IPS-18a (cell line): ENCODE measurements at regions not wholly inside any gene's neighbourhood (a gene's known extent, or its start where the extent isn't known, plus 50 kb on each side); places are given as distances from the start of the nearest gene placed in this dataset.

Experiments
- H3K27ac ChIP-seq: one replicate; pipeline ENCODE4 v1.5.1; 2013; ENCODE audit warnings: low read length
- H3K27me3 ChIP-seq: one replicate; pipeline ENCODE4 v1.6.1; 2013; ENCODE audit warnings: mild to moderate bottlenecking, low read length; ENCODE audit not compliant: control insufficient read depth, insufficient read depth
- H3K36me3 ChIP-seq: one replicate; pipeline ENCODE4 v1.6.1; 2013; ENCODE audit warnings: low read depth, low read length; ENCODE audit not compliant: control insufficient read depth
- H3K4me1 ChIP-seq: one replicate; pipeline ENCODE4 v1.6.1; 2013; ENCODE audit warnings: low read depth, low read length; ENCODE audit not compliant: control insufficient read depth
- H3K4me3 ChIP-seq: one replicate; pipeline ENCODE4 v1.5.1; 2013; ENCODE audit warnings: low read length
- H3K9ac ChIP-seq: one replicate; pipeline ENCODE4 v1.6.1; 2013; ENCODE audit warnings: mild to moderate bottlenecking, low read length, moderate library complexity
- H3K9me3 ChIP-seq: one replicate; pipeline ENCODE4 v1.6.1; 2013; ENCODE audit warnings: low read depth, low read length; ENCODE audit not compliant: control insufficient read depth

DNA sequence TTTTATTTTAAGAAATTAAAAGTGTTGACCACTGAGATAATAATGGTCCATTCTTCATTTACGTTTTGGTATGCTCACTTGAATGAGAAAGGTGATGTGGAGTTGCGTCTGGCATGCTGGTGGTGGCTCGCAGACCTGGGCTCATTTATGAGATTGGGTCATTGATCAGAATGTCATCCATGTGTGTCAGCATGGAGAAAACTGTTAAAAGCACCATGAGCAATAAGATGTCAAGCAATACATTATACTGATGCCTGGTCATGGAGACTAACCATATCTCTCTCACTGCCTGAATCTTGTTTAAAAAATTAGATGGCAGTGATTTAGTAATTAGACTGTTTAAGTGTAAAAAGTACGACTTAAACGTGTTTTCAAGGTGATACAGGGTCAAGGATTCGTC, 503.4 kb upstream of the SEMA6D start:
- Histone ChIP-seq H3K4me1 (no peaks in the 10 kb centered on the region), H3K27me3 (no peaks in the 10 kb centered on the region), H3K4me3 (no peak overlapping the region), H3K9me3 (no peaks in the 10 kb centered on the region), H3K36me3 (no peaks in the 10 kb centered on the region), H3K9ac (no peak overlapping the region), H3K27ac (no peak overlapping the region)

DNA sequence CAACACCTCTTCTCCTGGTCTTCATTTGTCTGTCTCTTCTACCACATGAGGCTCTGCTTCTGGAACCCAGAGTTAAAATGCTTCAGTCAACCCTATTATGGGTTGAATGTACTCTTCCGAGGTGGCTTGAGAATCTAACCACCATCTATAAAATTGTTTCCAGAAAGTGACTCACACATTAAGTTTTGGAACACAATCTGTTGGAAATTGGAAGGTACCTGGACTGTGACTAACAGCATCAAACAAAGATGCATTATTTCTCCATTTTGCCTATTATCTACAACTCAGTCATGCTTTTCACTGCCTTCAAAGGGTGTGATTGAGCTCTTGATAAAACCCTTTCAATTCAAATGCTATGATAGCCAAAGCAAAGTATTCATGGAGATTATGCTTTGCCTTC, 499.0 kb upstream of the SEMA6D start:
- Histone ChIP-seq H3K9me3 (no peaks in the 10 kb centered on the region), H3K4me1 (no peaks in the 10 kb centered on the region), H3K9ac (no peak overlapping the region), H3K4me3 (no peak overlapping the region), H3K27me3 (no peaks in the 10 kb centered on the region), H3K27ac (no peak overlapping the region), H3K36me3 (no peaks in the 10 kb centered on the region)

GRCh38 chr15:47244361-47244760, 472.9 kb upstream of the SEMA6D start:
- Histone ChIP-seq H3K36me3 (no peaks in the 10 kb centered on the region), H3K4me3 (no peak overlapping the region), H3K9me3 (no peaks in the 10 kb centered on the region), H3K27ac (no peak overlapping the region), H3K27me3 (no peaks in the 10 kb centered on the region), H3K4me1 (peaks cover 11% of the 10 kb centered on the region), H3K9ac (no peak overlapping the region)

GRCh38 chr15:47246317-47246716, 471.0 kb upstream of the SEMA6D start:
- Histone ChIP-seq H3K9ac (no peak overlapping the region), H3K27me3 (no peaks in the 10 kb centered on the region), H3K9me3 (no peaks in the 10 kb centered on the region), H3K27ac (no peak overlapping the region), H3K4me1 (peaks cover 8% of the 10 kb centered on the region), H3K4me3 (no peak overlapping the region), H3K36me3 (no peaks in the 10 kb centered on the region)

- H3K4me3 ChIP-seq = no peak overlapping the region
- no peak overlapping the region for H3K27ac ChIP-seq
- H3K9ac ChIP-seq = no peak overlapping the region
- H3K36me3 ChIP-seq = no peaks in the 10 kb centered on the region
- H3K9me3 ChIP-seq = peaks cover 6% of the 10 kb centered on the region
- H3K4me1 ChIP-seq = no peaks in the 10 kb centered on the region
- no peaks in the 10 kb centered on the region for H3K27me3 ChIP-seq
Observed at GRCh38 chr15:47258521-47258920, 458.8 kb upstream of the SEMA6D start.

DNA sequence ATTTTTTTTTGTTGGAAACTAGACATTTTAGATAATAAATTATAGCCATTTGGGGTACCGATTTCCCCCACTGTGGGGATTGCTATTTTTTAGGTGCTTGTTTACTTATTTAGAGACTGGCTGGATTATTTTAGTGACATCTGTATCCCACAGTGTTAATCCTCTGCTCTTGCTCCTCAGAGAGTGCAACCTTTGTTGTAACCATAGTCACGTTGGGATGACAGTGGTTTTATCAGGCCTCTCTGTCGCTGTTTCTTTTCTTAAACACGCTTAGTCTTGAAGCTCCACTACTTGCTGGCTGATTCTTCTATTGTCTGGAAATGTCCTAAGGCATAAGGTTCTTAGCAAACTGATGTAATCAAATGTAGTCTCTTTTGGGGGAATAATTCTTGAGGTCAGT, 451.6 kb upstream of the SEMA6D start:
- H3K9me3 ChIP-seq = no peaks in the 10 kb centered on the region
- H3K4me3 ChIP-seq = no peak overlapping the region
- H3K36me3 ChIP-seq = no peaks in the 10 kb centered on the region

GRCh38 chr15:47266566-47266965, 450.7 kb upstream of the SEMA6D start:
- no peaks in the 10 kb centered on the region for H3K27me3 ChIP-seq
- H3K9me3 ChIP-seq = no peaks in the 10 kb centered on the region
- H3K27ac ChIP-seq = no peak overlapping the region
- H3K4me3 ChIP-seq = no peak overlapping the region
- no peaks in the 10 kb centered on the region for H3K36me3 ChIP-seq
- H3K9ac ChIP-seq = no peak overlapping the region
- no peaks in the 10 kb centered on the region for H3K4me1 ChIP-seq

More for the DNA sequence above, 451.6 kb upstream of the SEMA6D start:
- H3K27ac ChIP-seq = no peak overlapping the region
- H3K27me3 ChIP-seq = no peaks in the 10 kb centered on the region
- H3K9ac ChIP-seq = no peak overlapping the region
- no peaks in the 10 kb centered on the region for H3K4me1 ChIP-seq

GRCh38 chr15:47273864-47274263, 443.4 kb upstream of the SEMA6D start:
- Histone ChIP-seq H3K36me3 (no peaks in the 10 kb centered on the region), H3K9me3 (peaks cover 8% of the 10 kb centered on the region), H3K4me1 (peaks cover 24% of the 10 kb centered on the region), H3K4me3 (peak overlapping the region; percentile 24), H3K9ac (no peak overlapping the region), H3K27ac (no peak overlapping the region), H3K27me3 (no peaks in the 10 kb centered on the region)

GRCh38 chr15:47283246-47283645, 434.1 kb upstream of the SEMA6D start:
- Histone ChIP-seq H3K27ac (no peak overlapping the region), H3K9me3 (no peaks in the 10 kb centered on the region), H3K27me3 (no peaks in the 10 kb centered on the region), H3K9ac (no peak overlapping the region), H3K4me1 (no peaks in the 10 kb centered on the region), H3K36me3 (no peaks in the 10 kb centered on the region), H3K4me3 (no peak overlapping the region)

GRCh38 chr15:47288794-47289193, 428.5 kb upstream of the SEMA6D start:
- Histone ChIP-seq H3K4me1 (peaks cover 3% of the 10 kb centered on the region), H3K27ac (no peak overlapping the region), H3K4me3 (no peak overlapping the region), H3K9me3 (no peaks in the 10 kb centered on the region), H3K27me3 (no peaks in the 10 kb centered on the region), H3K9ac (no peak overlapping the region), H3K36me3 (no peaks in the 10 kb centered on the region)

GRCh38 chr15:47289656-47290055, 427.6 kb upstream of the SEMA6D start:
- no peak overlapping the region for H3K4me3 ChIP-seq
- no peaks in the 10 kb centered on the region for H3K27me3 ChIP-seq
- H3K27ac ChIP-seq = no peak overlapping the region
- no peaks in the 10 kb centered on the region for H3K36me3 ChIP-seq
- H3K9me3 ChIP-seq = no peaks in the 10 kb centered on the region
- no peak overlapping the region for H3K9ac ChIP-seq
- H3K4me1 ChIP-seq = peaks cover 3% of the 10 kb centered on the region

- no peak overlapping the region for H3K27ac ChIP-seq
- no peaks in the 10 kb centered on the region for H3K9me3 ChIP-seq
- H3K9ac ChIP-seq = no peak overlapping the region
- peaks cover 3% of the 10 kb centered on the region for H3K4me1 ChIP-seq
- H3K27me3 ChIP-seq = no peaks in the 10 kb centered on the region
- H3K4me3 ChIP-seq = no peak overlapping the region
- no peaks in the 10 kb centered on the region for H3K36me3 ChIP-seq
Observed at GRCh38 chr15:47291767-47292166, 425.5 kb upstream of the SEMA6D start.
